DND-41 (cell line): ENCODE measurements at regions not wholly inside any gene's neighbourhood (a gene's known extent, or its start where the extent isn't known, plus 50 kb on each side); places are given as distances from the start of the nearest gene placed in this dataset.
"Not testable (repeated sequence)": the region's sequence is repeated elsewhere in the genome, so short reads cannot be mapped to it uniquely, and the experiment has no call there.

Experiments
- ATAC-seq: fragments of 200-7000 bp; cut with Tn5 transposase; 3 replicates; pipeline ENCODE4 v1.9.1; 2021; ENCODE audit warnings: low read depth; ENCODE audit not compliant: insufficient read depth
- DNase-seq: peaks from one replicate; pipeline ENCODE4 v3.0.0-alpha.2; 2020
- H2AFZ ChIP-seq: 2 replicates; pipeline ENCODE4 v1.6.0; 2012; ENCODE audit warnings: low read depth, low read length
- H3K27ac ChIP-seq: 2 replicates; pipeline ENCODE4 v1.5.1; 2012; ENCODE audit warnings: low read length, inconsistent platforms
- H3K27me3 ChIP-seq: fragments of 200-600 bp; sonication (generic); 2 replicates; pipeline ENCODE4 v1.6.0; 2012; ENCODE audit warnings: low read length, mild to moderate bottlenecking, inconsistent platforms; ENCODE audit not compliant: insufficient read depth, poor library complexity
- H3K36me3 ChIP-seq: 2 replicates; pipeline ENCODE4 v1.5.1; 2012; ENCODE audit warnings: low read length, inconsistent platforms; ENCODE audit not compliant: insufficient read depth
- H3K4me1 ChIP-seq: 2 replicates; pipeline ENCODE4 v1.5.1; 2012; ENCODE audit warnings: mild to moderate bottlenecking, low read length; ENCODE audit not compliant: insufficient read depth
- H3K4me2 ChIP-seq: 2 replicates; pipeline ENCODE4 v1.6.0; 2012; ENCODE audit warnings: mild to moderate bottlenecking, moderate library complexity, low read length, inconsistent platforms; ENCODE audit not compliant: insufficient read depth
- H3K4me3 ChIP-seq, 2 experiments: fragments of 200-600 bp in 1 of 2; shearing (Covaris generic) in 1 of 2; 2 replicates each; pipeline ENCODE4 v1.5.1; 2012 to 2016; ENCODE audit warnings: inconsistent platforms in 2 of 2, low read length in 2 of 2, mild to moderate bottlenecking in 2 of 2, low read depth in 1 of 2, moderate library complexity in 1 of 2
- H3K79me2 ChIP-seq: 2 replicates; pipeline ENCODE4 v1.6.0; 2012; ENCODE audit warnings: low read length, inconsistent platforms; ENCODE audit not compliant: insufficient read depth
- H3K9ac ChIP-seq: 2 replicates; pipeline ENCODE4 v1.6.0; 2012; ENCODE audit warnings: low read depth, mild to moderate bottlenecking, inconsistent platforms, low read length, moderate library complexity
- H3K9me3 ChIP-seq: 2 replicates; pipeline ENCODE4 v1.5.1; 2012; ENCODE audit warnings: low read length, moderate library complexity, mild to moderate bottlenecking, inconsistent platforms; ENCODE audit not compliant: insufficient read depth, severe bottlenecking
- H4K20me1 ChIP-seq: 2 replicates; pipeline ENCODE4 v1.6.0; 2012; ENCODE audit warnings: low read length; ENCODE audit not compliant: insufficient read depth
- CTCF ChIP-seq: IDR thresholded peaks from 2 replicates; pipeline ENCODE4 v1.5.1; 2012; ENCODE audit warnings: borderline replicate concordance, low read length, moderate library complexity, mild to moderate bottlenecking; ENCODE audit not compliant: poor library complexity, severe bottlenecking; ENCODE audit errors: extremely low read depth
- EZH2 ChIP-seq: IDR thresholded peaks from 3 replicates; pipeline ENCODE4 v1.6.1; 2012; ENCODE audit warnings: borderline replicate concordance, low read depth, mild to moderate bottlenecking, moderate library complexity, low read length, inconsistent platforms; ENCODE audit not compliant: severe bottlenecking

- no peaks in the 10 kb centered on the region for H3K4me1 ChIP-seq
- no peak overlapping the region for H2AFZ ChIP-seq
- no peak for TF ChIP-seq CTCF
- no peak for TF ChIP-seq EZH2
- no peaks in the 10 kb centered on the region for H4K20me1 ChIP-seq
- no peak overlapping the region for H3K9ac ChIP-seq
- no peak overlapping the region for H3K27ac ChIP-seq
- no peaks in the 10 kb centered on the region for H3K79me2 ChIP-seq
- H3K36me3 ChIP-seq, result no peaks in the 10 kb centered on the region
- H3K4me2 ChIP-seq, result no peak overlapping the region
- no peaks in the 10 kb centered on the region for H3K9me3 ChIP-seq
- no peak for ATAC-seq
- no peak for DNase-seq
- H3K27me3 ChIP-seq, result no peaks in the 10 kb centered on the region
- no peak overlapping the region for H3K4me3 ChIP-seq
These were observed 2043.6 kb upstream of the C9orf72 start for GRCh38 chr9:29616844-29617243.

GRCh38 chr9:29625292-29625731 lies 2052.0 kb upstream of the C9orf72 start:
- Histone ChIP-seq H3K4me1 (no peaks in the 10 kb centered on the region), H3K27ac (no peak overlapping the region), H3K4me3 (no peak overlapping the region), H3K9ac (no peak overlapping the region), H3K79me2 (no peaks in the 10 kb centered on the region), H4K20me1 (no peaks in the 10 kb centered on the region), H3K4me2 (no peak overlapping the region), H3K36me3 (no peaks in the 10 kb centered on the region), H3K9me3 (no peaks in the 10 kb centered on the region), H2AFZ (no peak overlapping the region), H3K27me3 (no peaks in the 10 kb centered on the region)
- DNase-seq, result no peak
- no peak for ATAC-seq
- TF ChIP-seq CTCF, result no peak
- no peak for TF ChIP-seq EZH2

- Histone ChIP-seq H3K9ac (no peak overlapping the region), H3K27ac (no peak overlapping the region), H3K9me3 (no peaks in the 10 kb centered on the region), H3K36me3 (no peaks in the 10 kb centered on the region), H2AFZ (no peak overlapping the region), H3K79me2 (no peaks in the 10 kb centered on the region), H3K4me2 (no peak overlapping the region), H3K4me3 (no peak overlapping the region), H3K4me1 (no peaks in the 10 kb centered on the region), H3K27me3 (no peaks in the 10 kb centered on the region), H4K20me1 (no peaks in the 10 kb centered on the region)
- ATAC-seq (no peak), DNase-seq (no peak)
- no peak for TF ChIP-seq CTCF
- no peak for TF ChIP-seq EZH2
These were observed 2052.7 kb upstream of the C9orf72 start for GRCh38 chr9:29625931-29626330.

- not testable (repeated sequence) for H3K36me3 ChIP-seq, H3K79me2 ChIP-seq, ATAC-seq, H3K27me3 ChIP-seq, H3K4me2 ChIP-seq, H3K9ac ChIP-seq, H3K4me3 ChIP-seq, H3K27ac ChIP-seq, H4K20me1 ChIP-seq, H2AFZ ChIP-seq, H3K4me1 ChIP-seq, H3K9me3 ChIP-seq, DNase-seq
These were observed 2055.6 kb upstream of the C9orf72 start for GRCh38 chr9:29628856-29629255.
